Ovary (tissue), 3 donors: ENCODE measurements at regions not wholly inside any gene's neighbourhood (a gene's known extent, or its start where the extent isn't known, plus 50 kb on each side); places are given as distances from the start of the nearest gene placed in this dataset.

ENCODE experiments used
- CTCF ChIP-seq, 3 donors: fragments of 450-650 bp in 2 of 3; fragments of 200-600 bp in 1 of 3; IDR thresholded peaks; one replicate each; pipeline versions ENCODE4 v1.5.1 to v1.8.0; 2016 to 2022; ENCODE audit warnings: antibody characterized with exemption in 3 of 3, mild to moderate bottlenecking in 1 of 3
- EP300 ChIP-seq: sonication (generic); formaldehyde crosslinking; IDR thresholded peaks from one replicate; pipeline ENCODE4 v1.6.1; 2017; ENCODE audit warnings: antibody characterized with exemption
- POLR2A ChIP-seq: fragments of 450-650 bp; IDR thresholded peaks from one replicate; pipeline ENCODE4 v1.6.1; 2017; ENCODE audit warnings: antibody characterized with exemption, mild to moderate bottlenecking, moderate library complexity
- donor health status: DM: no; HTN: no; CAD: no.

DNA sequence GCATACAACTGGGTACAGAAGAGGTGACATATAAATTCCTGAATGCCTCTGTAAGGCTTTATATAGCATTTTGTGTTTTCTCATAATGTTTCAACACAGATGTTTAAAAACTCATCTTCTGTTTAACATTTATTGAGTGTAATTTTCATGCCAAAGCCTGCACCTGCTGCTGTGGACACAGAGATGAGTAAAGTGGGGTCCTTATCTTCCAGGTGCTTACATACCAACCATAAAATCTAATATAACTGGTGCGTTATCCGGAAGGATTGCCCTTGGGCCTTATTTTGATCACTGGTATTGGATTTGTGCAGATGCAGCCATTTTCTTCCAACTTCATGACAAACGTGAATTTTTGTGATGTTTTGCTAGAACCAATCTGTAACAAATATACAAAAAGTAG, 222.3 kb downstream of the DMRT2 start:
- no peak for TF ChIP-seq CTCF (IDR thresholded peaks at IDR 0.05)
- no peak for TF ChIP-seq POLR2A
- TF ChIP-seq EP300: no peak
